Lower leg skin (tissue), 3 donors: ENCODE measurements at regions not wholly inside any gene's neighbourhood (a gene's known extent, or its start where the extent isn't known, plus 50 kb on each side); places are given as distances from the start of the nearest gene placed in this dataset.

Experiments
- POLR2A ChIP-seq, 2 donors: fragments of 450-650 bp; IDR thresholded peaks; one replicate each; pipeline ENCODE4 v1.6.1; 2016 to 2017; ENCODE audit warnings: antibody characterized with exemption in 2 of 2, mild to moderate bottlenecking in 1 of 2, moderate library complexity in 1 of 2
- TF ChIP-seq, protein P1 (sequence below), 3 donors: fragments of 450-650 bp; IDR thresholded peaks; one replicate each; pipeline ENCODE4 v1.5.1; 2016; ENCODE audit warnings: antibody characterized with exemption in 3 of 3, mild to moderate bottlenecking in 3 of 3, moderate library complexity in 2 of 3

GRCh38 chr3:194282436-194283122 is 68.5 kb downstream of the CPN2 start:
- TF ChIP-seq, protein P1, sequence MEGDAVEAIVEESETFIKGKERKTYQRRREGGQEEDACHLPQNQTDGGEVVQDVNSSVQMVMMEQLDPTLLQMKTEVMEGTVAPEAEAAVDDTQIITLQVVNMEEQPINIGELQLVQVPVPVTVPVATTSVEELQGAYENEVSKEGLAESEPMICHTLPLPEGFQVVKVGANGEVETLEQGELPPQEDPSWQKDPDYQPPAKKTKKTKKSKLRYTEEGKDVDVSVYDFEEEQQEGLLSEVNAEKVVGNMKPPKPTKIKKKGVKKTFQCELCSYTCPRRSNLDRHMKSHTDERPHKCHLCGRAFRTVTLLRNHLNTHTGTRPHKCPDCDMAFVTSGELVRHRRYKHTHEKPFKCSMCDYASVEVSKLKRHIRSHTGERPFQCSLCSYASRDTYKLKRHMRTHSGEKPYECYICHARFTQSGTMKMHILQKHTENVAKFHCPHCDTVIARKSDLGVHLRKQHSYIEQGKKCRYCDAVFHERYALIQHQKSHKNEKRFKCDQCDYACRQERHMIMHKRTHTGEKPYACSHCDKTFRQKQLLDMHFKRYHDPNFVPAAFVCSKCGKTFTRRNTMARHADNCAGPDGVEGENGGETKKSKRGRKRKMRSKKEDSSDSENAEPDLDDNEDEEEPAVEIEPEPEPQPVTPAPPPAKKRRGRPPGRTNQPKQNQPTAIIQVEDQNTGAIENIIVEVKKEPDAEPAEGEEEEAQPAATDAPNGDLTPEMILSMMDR (IDR thresholded peaks at IDR 0.05), result no peak
- no peak for TF ChIP-seq POLR2A (IDR thresholded peaks at IDR 0.05)
